HCT116 (cell line): ENCODE measurements at regions not wholly inside any gene's neighbourhood (a gene's known extent, or its start where the extent isn't known, plus 50 kb on each side); places are given as distances from the start of the nearest gene placed in this dataset.

Source experiments
- ATAC-seq: fragments of 200-7000 bp; cut with Tn5 transposase; 2 replicates; pipeline ENCODE4 v1.9.1; 2020; ENCODE audit warnings: mild to moderate bottlenecking, moderate library complexity
- BruUV-seq: library from RNA; stranded (reverse); fragments of 400-500 nt; replicated peaks from 2 replicates; lab custom pipeline; 2021; lab: Mats Ljungman, UMichigan
- CTCF ChIA-PET: fragments of 300-600 bp; sonication (Branson Sonifier 250); formaldehyde crosslinking; loops from one replicate; lab custom pipeline; 2021; ENCODE audit warnings: antibody characterized with exemption; lab: Charles Lee
- POLR2A ChIA-PET: fragments of 300-600, 350-600 bp; sonication (Branson Sonifier 250); formaldehyde crosslinking; loops from one replicate; lab custom pipeline; 2021; ENCODE audit warnings: antibody characterized with exemption; lab: Charles Lee
- RAD21 ChIA-PET, 2 experiments: fragments of 300-600 bp; sonication (Branson Sonifier 250); formaldehyde crosslinking; loops; one replicate each; lab custom pipeline; 2023; ENCODE audit warnings: low total read pairs in 2 of 2; ENCODE audit not compliant: uncharacterized antibody in 2 of 2, unreplicated experiment in 2 of 2, low non-redundant PET in 1 of 2; lab: Charles Lee
- DNase-seq: peaks from one replicate; pipeline ENCODE4 v3.0.0-alpha.2; 2010; ENCODE audit warnings: low read depth, low spot score
- H2AFZ ChIP-seq: fragments of 200-600 bp; shearing (Covaris generic), sonication (generic); 2 replicates; pipeline ENCODE4 v1.6.1; 2017; ENCODE audit warnings: low read depth, mixed run types, mixed read lengths, antibody characterized with exemption, low read length; ENCODE audit not compliant: poor library complexity, severe bottlenecking
- H3K27ac ChIP-seq: 2 replicates; pipeline ENCODE4 v1.5.1; 2012; ENCODE audit warnings: low read depth, low read length
- H3K27me3 ChIP-seq: fragments of 200-600 bp; sonication (generic); 2 replicates; pipeline ENCODE4 v1.6.1; 2016; ENCODE audit warnings: mixed run types, low read length, mixed read lengths; ENCODE audit not compliant: insufficient read depth
- H3K36me3 ChIP-seq, 2 experiments: fragments of 200-500 bp in 1 of 2; fragments of 200-600 bp in 1 of 2; sonication (Bioruptor generic) in 1 of 2; sonication (generic) in 1 of 2; 2 replicates each; pipeline versions ENCODE4 v1.5.1 to v1.6.1; 2014 to 2016; ENCODE audit warnings: low read length in 2 of 2, inconsistent platforms in 1 of 2, mixed read lengths in 1 of 2, mixed run types in 1 of 2; ENCODE audit not compliant: insufficient read depth in 2 of 2, control insufficient read depth in 1 of 2
- H3K4me1 ChIP-seq, 2 experiments: fragments of 200-600 bp in 1 of 2; sonication (generic) in 1 of 2; 2 replicates each; pipeline versions ENCODE4 v1.5.1 to v1.6.1; 2012 to 2017; ENCODE audit warnings: low read length in 2 of 2, inconsistent platforms in 1 of 2, mild to moderate bottlenecking in 1 of 2, mixed read lengths in 1 of 2, mixed run types in 1 of 2, moderate library complexity in 1 of 2; ENCODE audit not compliant: insufficient read depth in 2 of 2, control insufficient read depth in 1 of 2
- H3K4me2 ChIP-seq: fragments of 200-600 bp; sonication (generic); 2 replicates; pipeline ENCODE4 v1.6.1; 2017; ENCODE audit warnings: mixed run types, low read length, mixed read lengths
- H3K4me3 ChIP-seq, 2 experiments: fragments of 200-600 bp in 1 of 2; sonication (generic) in 1 of 2; replicated peaks in 1 of 2; 2 replicates each; pipeline ENCODE4 v1.5.1; 2011 to 2016; ENCODE audit warnings: low read length in 2 of 2, control low read depth in 1 of 2, low read depth in 1 of 2, mild to moderate bottlenecking in 1 of 2, mixed read lengths in 1 of 2, mixed run types in 1 of 2
- H3K79me2 ChIP-seq: fragments of 200-600 bp; sonication (generic); 2 replicates; pipeline ENCODE4 v1.6.1; 2017; ENCODE audit warnings: mild to moderate bottlenecking, mixed run types, low read length, moderate library complexity, mixed read lengths; ENCODE audit not compliant: insufficient read depth
- H3K9ac ChIP-seq: fragments of 200-600 bp; sonication (generic); 2 replicates; pipeline ENCODE4 v1.6.1; 2016; ENCODE audit warnings: low read length, mixed read lengths
- H3K9me2 ChIP-seq: fragments of 200-600 bp; sonication (generic), shearing (Covaris generic); 2 replicates; pipeline ENCODE4 v1.6.1; 2017; ENCODE audit warnings: mixed run types, mild to moderate bottlenecking, moderate library complexity; ENCODE audit not compliant: insufficient read depth
- H3K9me3 ChIP-seq, 2 experiments: fragments of 200-500 bp in 1 of 2; fragments of 200-600 bp in 1 of 2; sonication (Bioruptor generic) in 1 of 2; sonication (generic) in 1 of 2; 2 replicates each; pipeline ENCODE4 v1.6.1; 2014 to 2017; ENCODE audit warnings: low read length in 2 of 2, mixed read lengths in 2 of 2, inconsistent platforms in 1 of 2, low read depth in 1 of 2, mild to moderate bottlenecking in 1 of 2, mixed run types in 1 of 2, moderate library complexity in 1 of 2; ENCODE audit not compliant: control insufficient read depth in 1 of 2, insufficient read depth in 1 of 2
- H4K20me1 ChIP-seq: fragments of 200-600 bp; sonication (generic), shearing (Covaris generic); 2 replicates; pipeline ENCODE4 v1.6.1; 2017; ENCODE audit warnings: mixed run types, mild to moderate bottlenecking, moderate library complexity; ENCODE audit not compliant: insufficient read depth
- CEBPB ChIP-seq: IDR thresholded peaks from 2 replicates; pipeline ENCODE4 v1.6.1; 2012; ENCODE audit warnings: low read depth
- CTCF ChIP-seq, 3 experiments: fragments of 200-600 bp in 1 of 3; sonication (generic) in 1 of 3; IDR thresholded peaks in 2 of 3; conservative IDR thresholded peaks in 1 of 3; 2 replicates each; pipeline ENCODE4 v1.5.1; 2012 to 2017; ENCODE audit warnings: low read depth in 2 of 3, low read length in 2 of 3, antibody characterized with exemption in 1 of 3, borderline replicate concordance in 1 of 3, control low read depth in 1 of 3, mild to moderate bottlenecking in 1 of 3, mixed read lengths in 1 of 3, mixed run types in 1 of 3, moderate library complexity in 1 of 3; ENCODE audit not compliant: insufficient read depth in 1 of 3
- EGR1 ChIP-seq: IDR thresholded peaks from 2 replicates; pipeline ENCODE4 v1.6.1; 2012; ENCODE audit warnings: low read depth
- EZH2 ChIP-seq: fragments of 200-600 bp; sonication (generic); IDR thresholded peaks from 2 replicates; pipeline ENCODE4 v1.6.1; 2017; ENCODE audit warnings: antibody characterized with exemption, mixed run types
- FOSL1 ChIP-seq: IDR thresholded peaks from 2 replicates; pipeline ENCODE4 v1.6.1; 2012; ENCODE audit warnings: low read depth
- JUND ChIP-seq: IDR thresholded peaks from 2 replicates; pipeline ENCODE4 v1.6.1; 2012
- POLR2A ChIP-seq: IDR thresholded peaks from 2 replicates; pipeline ENCODE4 v1.7.0; 2011; ENCODE audit warnings: borderline replicate concordance; ENCODE audit not compliant: insufficient read depth, insufficient read length; ENCODE audit errors: extremely low read depth
- POLR2AphosphoS5 ChIP-seq: IDR thresholded peaks from 2 replicates; pipeline ENCODE4 v1.6.1; 2011; ENCODE audit warnings: mild to moderate bottlenecking, low read depth, low read length, moderate library complexity
- SRF ChIP-seq: IDR thresholded peaks from 2 replicates; pipeline ENCODE4 v1.6.1; 2012; ENCODE audit warnings: low read depth
- intact Hi-C: fragments of 100-400 bp; cut with micrococcal nuclease; formaldehyde crosslinking; loops from 2 replicates; pipeline ENCODE4 v1.10.0; 2022
- TF ChIP-seq, protein P1 (sequence below): IDR thresholded peaks from 2 replicates; pipeline ENCODE4 v1.6.1; 2012

DNA sequence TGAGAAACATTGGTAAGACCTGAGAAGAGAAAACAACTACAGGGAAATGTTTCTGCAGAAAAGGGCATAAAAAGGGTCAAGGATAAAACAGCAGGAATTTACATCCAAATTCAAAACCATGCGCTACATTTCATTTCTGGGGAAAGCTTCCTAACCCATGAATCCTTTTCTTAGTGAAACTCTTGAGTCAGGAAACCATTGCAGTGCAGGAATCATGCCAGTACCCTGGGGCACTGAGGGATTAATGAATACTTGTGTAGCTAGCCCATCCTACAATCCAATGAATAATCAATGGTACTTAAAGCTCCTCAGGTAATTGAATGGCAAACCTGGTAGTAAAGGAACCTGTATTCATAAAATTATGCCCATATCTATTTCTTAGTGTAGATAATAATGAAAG is 580.5 kb downstream of the TLE1 start:
- Histone ChIP-seq H3K9ac (no peak overlapping the region), H3K4me2 (no peak overlapping the region), H3K4me3 (no peak overlapping the region), H3K9me2 (no peaks in the 10 kb centered on the region), H3K79me2 (no peaks in the 10 kb centered on the region), H3K27me3 (no peaks in the 10 kb centered on the region), H3K27ac (no peak overlapping the region), H3K4me1 (no peaks in the 10 kb centered on the region), H4K20me1 (no peaks in the 10 kb centered on the region), H3K36me3 (no peaks in the 10 kb centered on the region)
- ChIA-PET CTCF (no interaction called here), RAD21 (no interaction called here), POLR2A (no interaction called here)
- ATAC-seq (no peak), DNase-seq (no peak)
- intact Hi-C loops = no loop called here
- BruUV-seq = no TSS peak
- TF ChIP-seq CTCF (IDR thresholded peaks at IDR 0.05 in 2 of 3, conservative IDR thresholded peaks at IDR 0.05 in 1 of 3; ENCODE audit: borderline replicate concordance in 1 of 3, insufficient read depth in 1 of 3, low read depth in 2 of 3, low read length in 2 of 3) (no peak), SRF (no peak), EGR1 (no peak), FOSL1 (no peak), JUND (no peak), EZH2 (no peak), CEBPB (no peak), POLR2AphosphoS5 (no peak)
- TF ChIP-seq, protein P1, sequence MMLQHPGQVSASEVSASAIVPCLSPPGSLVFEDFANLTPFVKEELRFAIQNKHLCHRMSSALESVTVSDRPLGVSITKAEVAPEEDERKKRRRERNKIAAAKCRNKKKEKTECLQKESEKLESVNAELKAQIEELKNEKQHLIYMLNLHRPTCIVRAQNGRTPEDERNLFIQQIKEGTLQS = no peak
- TF ChIP-seq, all 23 proteins: peak for 0
- Histone ChIP-seq H2AFZ (no peak overlapping the region), H3K9me3 (no peaks in the 10 kb centered on the region; a peak in 1 of 4 replicates)

GRCh38 chr9:81108391-81108790 is 581.0 kb downstream of the TLE1 start:
- DNase-seq (no peak), ATAC-seq (no peak)
- no peaks in the 10 kb centered on the region for H3K9me2 ChIP-seq
- no peak overlapping the region for H3K4me3 ChIP-seq
- RAD21 ChIA-PET = no interaction called here
- H3K36me3 ChIP-seq = no peaks in the 10 kb centered on the region
- TF ChIP-seq POLR2A = no peak
- no peaks in the 10 kb centered on the region for H3K79me2 ChIP-seq
- POLR2A ChIA-PET = no interaction called here
- no peaks in the 10 kb centered on the region for H3K27me3 ChIP-seq
- no peaks in the 10 kb centered on the region for H3K4me1 ChIP-seq
- no peaks in the 10 kb centered on the region for H4K20me1 ChIP-seq
- H3K4me2 ChIP-seq = no peak overlapping the region
- H3K27ac ChIP-seq = no peak overlapping the region
- H3K9me3 ChIP-seq = no peaks in the 10 kb centered on the region; a peak in 1 of 4 replicates
- no peak overlapping the region for H2AFZ ChIP-seq
- no TSS peak for BruUV-seq
- H3K9ac ChIP-seq = no peak overlapping the region
- intact Hi-C loops = no loop called here
- CTCF ChIA-PET = no interaction called here
